ENCODE measurements at regions not wholly inside any gene's neighbourhood (a gene's known extent, or its start where the extent isn't known, plus 50 kb on each side); places are given as distances from the start of the nearest gene placed in this dataset.

DNA sequence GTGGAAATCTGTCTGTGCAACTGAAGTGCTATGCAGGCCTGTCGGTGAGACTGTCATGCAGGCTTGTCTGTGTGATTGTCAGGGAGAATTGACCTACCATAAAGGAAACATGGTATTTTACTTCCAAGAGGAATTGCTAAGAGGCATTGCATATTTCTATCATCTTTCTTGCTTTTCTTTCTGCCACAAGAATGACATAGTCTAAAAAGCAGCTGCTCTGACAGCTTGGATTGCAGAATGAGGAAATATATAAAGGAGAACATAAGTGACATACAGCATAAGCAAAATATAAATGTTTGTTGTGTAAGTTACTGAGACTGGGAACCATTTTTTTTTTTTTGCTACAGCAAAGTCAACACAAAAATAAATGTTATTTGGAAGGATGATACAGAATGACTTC, 105.1 kb downstream of the MANEA start:
- no peaks in the 10 kb centered on the region for H3K4me1 ChIP-seq
- no peaks in the 10 kb centered on the region for H3K36me3 ChIP-seq
- intact Hi-C loops (cut with DNase I): no loop called here
- no peak overlapping the region for H3K4me3 ChIP-seq
- no peaks in the 10 kb centered on the region for H3K9me3 ChIP-seq
- TF ChIP-seq, protein P1, sequence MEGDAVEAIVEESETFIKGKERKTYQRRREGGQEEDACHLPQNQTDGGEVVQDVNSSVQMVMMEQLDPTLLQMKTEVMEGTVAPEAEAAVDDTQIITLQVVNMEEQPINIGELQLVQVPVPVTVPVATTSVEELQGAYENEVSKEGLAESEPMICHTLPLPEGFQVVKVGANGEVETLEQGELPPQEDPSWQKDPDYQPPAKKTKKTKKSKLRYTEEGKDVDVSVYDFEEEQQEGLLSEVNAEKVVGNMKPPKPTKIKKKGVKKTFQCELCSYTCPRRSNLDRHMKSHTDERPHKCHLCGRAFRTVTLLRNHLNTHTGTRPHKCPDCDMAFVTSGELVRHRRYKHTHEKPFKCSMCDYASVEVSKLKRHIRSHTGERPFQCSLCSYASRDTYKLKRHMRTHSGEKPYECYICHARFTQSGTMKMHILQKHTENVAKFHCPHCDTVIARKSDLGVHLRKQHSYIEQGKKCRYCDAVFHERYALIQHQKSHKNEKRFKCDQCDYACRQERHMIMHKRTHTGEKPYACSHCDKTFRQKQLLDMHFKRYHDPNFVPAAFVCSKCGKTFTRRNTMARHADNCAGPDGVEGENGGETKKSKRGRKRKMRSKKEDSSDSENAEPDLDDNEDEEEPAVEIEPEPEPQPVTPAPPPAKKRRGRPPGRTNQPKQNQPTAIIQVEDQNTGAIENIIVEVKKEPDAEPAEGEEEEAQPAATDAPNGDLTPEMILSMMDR (IDR thresholded peaks at IDR 0.05): no peak
- no peak for DNase-seq
- H3K27ac ChIP-seq: no peak overlapping the region
- H3K27me3 ChIP-seq: no peaks in the 10 kb centered on the region
- H3K9ac ChIP-seq (ENCODE audit: low read depth in 2 of 2, low read length in 2 of 2): no peak overlapping the region

DNA sequence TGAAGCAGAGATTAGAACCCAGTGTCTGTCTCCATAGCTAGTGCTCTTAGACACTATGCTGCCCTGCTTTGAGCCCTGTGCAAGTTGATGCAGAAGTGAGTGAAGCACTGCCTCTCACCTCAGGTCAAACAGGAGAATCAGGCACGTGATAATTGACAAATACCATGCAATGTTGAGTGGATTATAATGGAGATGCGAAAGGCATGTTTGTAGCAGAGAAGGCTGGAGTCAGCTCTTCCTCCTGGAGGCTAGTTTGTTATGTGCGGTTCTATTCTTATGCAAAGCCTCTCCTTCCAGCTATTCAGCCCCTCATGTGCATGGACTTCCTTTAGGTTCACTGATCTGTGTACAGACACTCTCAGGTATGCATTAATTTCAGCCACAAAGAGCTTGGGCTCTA, 108.5 kb downstream of the MANEA start:
- no peak overlapping the region for H3K4me3 ChIP-seq
- H3K27me3 ChIP-seq: no peaks in the 10 kb centered on the region
- H3K9ac ChIP-seq (ENCODE audit: low read depth in 2 of 2, low read length in 2 of 2): no peak overlapping the region
- DNase-seq: no peak
- no peaks in the 10 kb centered on the region for H3K36me3 ChIP-seq
- intact Hi-C loops (cut with DNase I): no loop called here
- H3K4me1 ChIP-seq: no peaks in the 10 kb centered on the region
- no peaks in the 10 kb centered on the region for H3K9me3 ChIP-seq
- TF ChIP-seq, protein P1 (IDR thresholded peaks at IDR 0.05): no peak
- H3K27ac ChIP-seq: no peak overlapping the region

DNA sequence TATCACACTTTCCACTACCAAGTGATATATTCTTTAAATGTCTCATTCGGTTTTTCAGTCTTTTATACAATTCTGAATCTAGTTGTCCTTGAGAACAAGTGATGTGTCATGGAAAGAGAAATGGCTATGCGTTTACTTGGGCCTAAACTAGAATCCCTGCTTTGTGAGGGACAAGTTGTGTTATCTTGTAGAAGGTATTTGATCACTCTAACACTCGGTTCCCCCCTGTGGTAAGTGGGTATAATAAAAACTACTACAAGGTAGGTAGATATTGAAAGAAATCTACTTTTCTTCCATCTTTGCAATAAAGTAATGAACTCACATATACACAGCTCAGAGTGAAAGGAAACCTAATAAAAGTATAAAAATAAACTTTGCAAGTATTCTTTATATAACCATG, 108.9 kb downstream of the MANEA start:
- H3K9ac ChIP-seq (ENCODE audit: low read depth in 2 of 2, low read length in 2 of 2): no peak overlapping the region
- DNase-seq: no peak
- TF ChIP-seq, protein P1 (IDR thresholded peaks at IDR 0.05): no peak
- no peaks in the 10 kb centered on the region for H3K36me3 ChIP-seq
- H3K27me3 ChIP-seq: no peaks in the 10 kb centered on the region
- no peak overlapping the region for H3K4me3 ChIP-seq
- H3K4me1 ChIP-seq: no peaks in the 10 kb centered on the region
- intact Hi-C loops (cut with DNase I): no loop called here
- no peak overlapping the region for H3K27ac ChIP-seq
- H3K9me3 ChIP-seq: no peaks in the 10 kb centered on the region

DNA sequence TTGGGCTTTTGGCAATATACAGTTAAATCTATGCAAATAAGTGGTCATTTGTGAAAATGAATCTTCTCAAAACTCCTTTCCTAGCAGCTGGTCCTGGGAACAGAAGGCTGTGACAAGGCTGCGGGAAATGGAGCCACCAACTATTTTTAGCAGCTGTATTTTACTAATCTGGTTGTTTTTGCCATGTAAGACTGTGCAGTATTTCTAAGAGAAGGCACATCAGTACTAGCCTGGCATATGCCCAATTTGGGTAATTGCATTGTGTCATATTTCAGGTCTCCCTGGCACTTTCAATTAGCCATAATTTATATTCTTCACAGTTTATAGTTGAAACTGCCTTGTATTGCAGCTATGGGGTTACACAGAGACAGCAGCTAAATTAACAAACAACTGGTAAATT, 109.6 kb downstream of the MANEA start:
- Histone ChIP-seq H3K4me1 (no peaks in the 10 kb centered on the region), H3K27me3 (no peaks in the 10 kb centered on the region)

DNA sequence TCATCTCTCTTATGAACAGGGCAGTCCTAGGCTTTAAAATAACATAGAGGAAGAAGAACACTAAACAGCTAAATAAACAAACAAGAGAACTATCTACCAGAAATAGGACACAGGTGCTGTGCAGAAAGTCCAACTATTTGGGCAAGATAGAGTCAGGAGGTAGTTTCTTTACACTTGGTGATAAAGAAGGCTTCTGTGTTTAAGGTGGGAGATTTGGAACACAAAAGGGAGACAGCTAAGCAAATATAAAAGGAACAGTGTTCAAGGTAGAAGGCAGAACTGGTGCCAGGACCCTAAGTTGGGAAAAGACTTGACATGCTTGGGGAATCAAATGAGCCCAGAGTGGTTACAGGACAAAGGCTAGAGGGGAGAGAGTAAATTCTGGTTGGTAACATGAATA, 110.5 kb downstream of the MANEA start:
- Histone ChIP-seq H3K9me3 (no peaks in the 10 kb centered on the region), H3K4me1 (no peaks in the 10 kb centered on the region), H3K4me3 (no peak overlapping the region), H3K9ac (ENCODE audit: low read depth in 2 of 2, low read length in 2 of 2) (no peak overlapping the region), H3K36me3 (no peaks in the 10 kb centered on the region), H3K27ac (no peak overlapping the region), H3K27me3 (no peaks in the 10 kb centered on the region)
- intact Hi-C loops (cut with DNase I): no loop called here
- TF ChIP-seq, protein P1 (IDR thresholded peaks at IDR 0.05): no peak
- no peak for DNase-seq

More for the DNA sequence above, 109.6 kb downstream of the MANEA start:
- TF ChIP-seq, protein P1 (IDR thresholded peaks at IDR 0.05): no peak
- H3K36me3 ChIP-seq: no peaks in the 10 kb centered on the region
- intact Hi-C loops (cut with DNase I): no loop called here
- no peak overlapping the region for H3K27ac ChIP-seq
- no peak overlapping the region for H3K4me3 ChIP-seq
- DNase-seq: no peak
- no peaks in the 10 kb centered on the region for H3K9me3 ChIP-seq
- H3K9ac ChIP-seq (ENCODE audit: low read depth in 2 of 2, low read length in 2 of 2): no peak overlapping the region

DNA sequence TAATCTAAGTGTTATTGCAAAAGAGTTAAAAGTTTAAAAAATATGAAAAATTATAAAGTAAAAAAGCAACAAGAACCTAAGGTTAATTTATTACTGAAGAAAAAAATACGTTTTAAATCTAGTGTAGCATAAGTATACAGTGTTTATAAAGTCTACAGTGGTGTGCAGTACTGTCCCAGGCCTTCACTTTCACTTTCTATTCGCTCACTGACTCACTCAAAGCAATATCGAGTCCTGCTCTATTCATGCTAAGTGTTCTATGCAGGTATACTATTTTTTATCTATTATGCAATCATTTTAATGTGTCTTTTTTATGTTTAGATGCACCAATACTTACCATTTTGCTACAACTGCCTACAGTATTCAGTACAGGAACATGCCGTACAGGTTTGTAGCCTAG, 113.0 kb downstream of the MANEA start:
- TF ChIP-seq, protein P1 (IDR thresholded peaks at IDR 0.05): no peak
- intact Hi-C loops (cut with DNase I): no loop called here
- no peak overlapping the region for H3K4me3 ChIP-seq
- DNase-seq: no peak
- H3K4me1 ChIP-seq: no peaks in the 10 kb centered on the region
- no peak overlapping the region for H3K27ac ChIP-seq
- H3K9me3 ChIP-seq: no peaks in the 10 kb centered on the region
- H3K27me3 ChIP-seq: no peaks in the 10 kb centered on the region
- no peaks in the 10 kb centered on the region for H3K36me3 ChIP-seq
- H3K9ac ChIP-seq (ENCODE audit: low read depth in 2 of 2, low read length in 2 of 2): no peak overlapping the region
